Testis (tissue), 2 donors: ENCODE measurements at regions not wholly inside any gene's neighbourhood (a gene's known extent, or its start where the extent isn't known, plus 50 kb on each side); places are given as distances from the start of the nearest gene placed in this dataset.

Experiments
- POLR2A ChIP-seq: fragments of 450-650 bp; IDR thresholded peaks from one replicate; pipeline ENCODE4 v1.6.1; 2017; ENCODE audit warnings: antibody characterized with exemption, mild to moderate bottlenecking, moderate library complexity
- TF ChIP-seq, protein P1 (sequence below), 3 experiments: fragments of 450-650 bp in 2 of 3; fragments of 200-600 bp in 1 of 3; sonication (generic) in 1 of 3; IDR thresholded peaks; one replicate each; pipeline ENCODE4 v1.5.1; 2016 to 2019; ENCODE audit warnings: antibody characterized with exemption in 3 of 3, mild to moderate bottlenecking in 2 of 3, moderate library complexity in 1 of 3

DNA sequence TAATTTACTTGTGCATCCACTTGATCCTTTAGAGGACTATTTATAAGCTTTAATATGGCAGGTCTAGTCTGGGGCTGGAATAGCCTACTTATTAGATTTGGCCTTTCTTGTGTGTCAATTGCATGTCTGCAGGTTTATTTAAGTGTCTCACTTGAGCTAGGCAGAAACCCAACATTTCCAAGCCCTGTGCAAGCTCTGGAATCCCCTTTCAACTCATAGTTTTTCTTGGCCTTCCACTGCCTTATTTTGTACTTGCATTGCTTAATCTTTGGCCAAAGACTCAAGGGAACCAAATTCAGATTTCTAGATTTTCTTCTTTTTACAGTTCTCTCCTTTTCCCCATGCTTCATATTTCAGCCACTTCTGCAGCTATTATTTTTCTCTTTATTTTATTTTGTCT lies 102.4 kb upstream of the RFX3 start:
- TF ChIP-seq, protein P1, sequence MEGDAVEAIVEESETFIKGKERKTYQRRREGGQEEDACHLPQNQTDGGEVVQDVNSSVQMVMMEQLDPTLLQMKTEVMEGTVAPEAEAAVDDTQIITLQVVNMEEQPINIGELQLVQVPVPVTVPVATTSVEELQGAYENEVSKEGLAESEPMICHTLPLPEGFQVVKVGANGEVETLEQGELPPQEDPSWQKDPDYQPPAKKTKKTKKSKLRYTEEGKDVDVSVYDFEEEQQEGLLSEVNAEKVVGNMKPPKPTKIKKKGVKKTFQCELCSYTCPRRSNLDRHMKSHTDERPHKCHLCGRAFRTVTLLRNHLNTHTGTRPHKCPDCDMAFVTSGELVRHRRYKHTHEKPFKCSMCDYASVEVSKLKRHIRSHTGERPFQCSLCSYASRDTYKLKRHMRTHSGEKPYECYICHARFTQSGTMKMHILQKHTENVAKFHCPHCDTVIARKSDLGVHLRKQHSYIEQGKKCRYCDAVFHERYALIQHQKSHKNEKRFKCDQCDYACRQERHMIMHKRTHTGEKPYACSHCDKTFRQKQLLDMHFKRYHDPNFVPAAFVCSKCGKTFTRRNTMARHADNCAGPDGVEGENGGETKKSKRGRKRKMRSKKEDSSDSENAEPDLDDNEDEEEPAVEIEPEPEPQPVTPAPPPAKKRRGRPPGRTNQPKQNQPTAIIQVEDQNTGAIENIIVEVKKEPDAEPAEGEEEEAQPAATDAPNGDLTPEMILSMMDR (IDR thresholded peaks at IDR 0.05), result no peak
- no peak for TF ChIP-seq POLR2A
